H1 (cell line): ENCODE measurements at regions not wholly inside any gene's neighbourhood (a gene's known extent, or its start where the extent isn't known, plus 50 kb on each side); places are given as distances from the start of the nearest gene placed in this dataset.
"Not testable (repeated sequence)": the region's sequence is repeated elsewhere in the genome, so short reads cannot be mapped to it uniquely, and the experiment has no call there.

Experiments
- CTCF ChIA-PET: fragments of 300-600 bp; sonication (Branson Sonifier 250); formaldehyde crosslinking; loops from one replicate; lab custom pipeline; 2021; ENCODE audit not compliant: partially characterized antibody; lab: Charles Lee
- POLR2A ChIA-PET: fragments of 300-600 bp; sonication (Branson Sonifier 250); formaldehyde crosslinking; loops from one replicate; lab custom pipeline; 2021; ENCODE audit warnings: inconsistent platforms; ENCODE audit not compliant: partially characterized antibody; lab: Charles Lee
- DNase-seq, 2 experiments: peaks; one replicate each; pipeline versions ENCODE4 v3.0.0 to v3.0.0-alpha.2; 2010 to 2022; ENCODE audit warnings: low spot score in 2 of 2, low read depth in 1 of 2, mixed read lengths in 1 of 2
- FAIRE-seq: peaks from 2 replicates; lab custom pipeline; 2011; peaks lifted over from hg19 to GRCh38; lab: Jason Lieb, UNC
- H2AFZ ChIP-seq: 2 replicates; pipeline ENCODE4 v1.8.1; 2012; ENCODE audit warnings: low read length, inconsistent platforms
- H2AK5ac ChIP-seq: 2 replicates; pipeline ENCODE4 v1.6.1; 2013; ENCODE audit warnings: low read depth, low read length
- H2BK120ac ChIP-seq: replicated peaks from 2 replicates; pipeline ENCODE3; 2013; ENCODE audit warnings: low read depth, low read length, inconsistent platforms
- H2BK12ac ChIP-seq: 2 replicates; pipeline ENCODE4 v1.6.1; 2013; ENCODE audit warnings: low read depth, low read length
- H2BK15ac ChIP-seq: 2 replicates; pipeline ENCODE4 v1.6.1; 2013; ENCODE audit warnings: low read length
- H2BK20ac ChIP-seq: 2 replicates; pipeline ENCODE4 v1.6.1; 2013; ENCODE audit warnings: low read length
- H2BK5ac ChIP-seq: 2 replicates; pipeline ENCODE4 v1.6.1; 2013; ENCODE audit warnings: low read depth, low read length
- H3K14ac ChIP-seq: 2 replicates; pipeline ENCODE4 v1.6.1; 2013; ENCODE audit warnings: inconsistent platforms; ENCODE audit not compliant: insufficient read length
- H3K18ac ChIP-seq: 2 replicates; pipeline ENCODE4 v1.6.1; 2013; ENCODE audit warnings: low read length; ENCODE audit errors: extremely low read depth
- H3K23ac ChIP-seq: 2 replicates; pipeline ENCODE4 v1.6.1; 2013; ENCODE audit warnings: inconsistent platforms; ENCODE audit not compliant: insufficient read length
- H3K23me2 ChIP-seq: 2 replicates; pipeline ENCODE4 v1.6.1; 2013; ENCODE audit warnings: low read depth, low read length
- H3K27ac ChIP-seq: 2 replicates; pipeline ENCODE4 v1.6.1; 2011; ENCODE audit warnings: low read depth, low read length, inconsistent platforms
- H3K27me3 ChIP-seq, 4 experiments: replicated peaks in 1 of 4; 1 replicate in 1 of 4; 2 replicates in 3 of 4; pipeline versions ENCODE4 v1.6.1 to v1.8.1; 2011 to 2013; ENCODE audit warnings: low read length in 3 of 4, mild to moderate bottlenecking in 3 of 4, inconsistent platforms in 2 of 4, mixed read lengths in 2 of 4, moderate library complexity in 1 of 4; ENCODE audit not compliant: control insufficient read depth in 3 of 4, insufficient read depth in 3 of 4; ENCODE audit errors: extremely low read depth in 1 of 4
- H3K36me3 ChIP-seq, 4 experiments: 2 replicates each; pipeline versions ENCODE4 v1.6.1 to v1.8.1; 2011 to 2013; ENCODE audit warnings: mild to moderate bottlenecking in 4 of 4, low read length in 3 of 4, moderate library complexity in 2 of 4, control low read depth in 1 of 4, inconsistent platforms in 1 of 4; ENCODE audit not compliant: insufficient read depth in 4 of 4, control insufficient read depth in 2 of 4
- H3K4ac ChIP-seq: replicated peaks from 2 replicates; pipeline ENCODE3; 2013; ENCODE audit warnings: low read length, low read depth, mixed read lengths, inconsistent platforms; ENCODE audit not compliant: insufficient read length
- H3K4me1 ChIP-seq, 4 experiments: replicated peaks in 1 of 4; 1 replicate in 1 of 4; 2 replicates in 3 of 4; pipeline versions ENCODE4 v1.6.1 to v1.8.1; 2011 to 2013; ENCODE audit warnings: low read length in 3 of 4, inconsistent platforms in 2 of 4, mixed read lengths in 1 of 4; ENCODE audit not compliant: insufficient read depth in 4 of 4, control insufficient read depth in 3 of 4
- H3K4me2 ChIP-seq, 2 experiments: 2 replicates each; pipeline versions ENCODE4 v1.6.1 to v1.8.1; 2011 to 2013; ENCODE audit warnings: low read depth in 2 of 2, low read length in 2 of 2, control low read depth in 1 of 2, inconsistent platforms in 1 of 2, mild to moderate bottlenecking in 1 of 2; ENCODE audit not compliant: insufficient read depth in 1 of 2
- H3K4me3 ChIP-seq, 4 experiments: fragments of 200-600, 300-600 bp in 1 of 4; sonication (generic), shearing (Covaris generic), sonication (Bioruptor Twin) in 1 of 4; 2 replicates each; pipeline versions ENCODE4 v1.5.1 to v1.8.1; 2011 to 2016; ENCODE audit warnings: low read length in 4 of 4, low read depth in 3 of 4, control low read depth in 2 of 4, inconsistent platforms in 2 of 4, mild to moderate bottlenecking in 2 of 4, mixed read lengths in 1 of 4, moderate library complexity in 1 of 4; ENCODE audit not compliant: insufficient read depth in 2 of 4; ENCODE audit errors: extremely low read depth in 1 of 4
- H3K56ac ChIP-seq: replicated peaks from 2 replicates; pipeline ENCODE3; 2013; ENCODE audit warnings: low read depth, mild to moderate bottlenecking, mixed read lengths, low read length, inconsistent platforms; ENCODE audit not compliant: insufficient read length
- H3K79me1 ChIP-seq: 2 replicates; pipeline ENCODE4 v1.6.1; 2013; ENCODE audit warnings: low read depth, low read length, control low read depth
- H3K79me2 ChIP-seq, 2 experiments: 2 replicates each; pipeline versions ENCODE4 v1.6.1 to v1.8.1; 2012 to 2013; ENCODE audit warnings: low read length in 2 of 2, mild to moderate bottlenecking in 2 of 2, inconsistent platforms in 1 of 2; ENCODE audit not compliant: insufficient read depth in 2 of 2, control insufficient read depth in 1 of 2
- H3K9ac ChIP-seq, 4 experiments: replicated peaks in 1 of 4; 1 replicate in 1 of 4; 2 replicates in 3 of 4; pipeline versions ENCODE4 v1.6.1 to v1.8.1; 2011 to 2013; ENCODE audit warnings: low read depth in 3 of 4, low read length in 3 of 4, control low read depth in 2 of 4, mild to moderate bottlenecking in 2 of 4, moderate library complexity in 2 of 4, inconsistent platforms in 1 of 4; ENCODE audit errors: extremely low read depth in 1 of 4
- H3K9me3 ChIP-seq, 2 experiments: 2 replicates each; pipeline versions ENCODE4 v1.6.1 to v1.8.1; 2012 to 2013; ENCODE audit warnings: mild to moderate bottlenecking in 2 of 2, moderate library complexity in 2 of 2, control low read depth in 1 of 2, inconsistent platforms in 1 of 2, low read depth in 1 of 2, low read length in 1 of 2, mixed read lengths in 1 of 2; ENCODE audit not compliant: insufficient read depth in 2 of 2
- H4K20me1 ChIP-seq, 2 experiments: replicated peaks in 1 of 2; 2 replicates each; pipeline versions ENCODE3 to v1.8.1; 2011 to 2013; ENCODE audit warnings: inconsistent platforms in 2 of 2, low read length in 2 of 2, mild to moderate bottlenecking in 1 of 2; ENCODE audit not compliant: insufficient read depth in 2 of 2, control insufficient read depth in 1 of 2
- H4K5ac ChIP-seq: 2 replicates; pipeline ENCODE4 v1.6.1; 2013; ENCODE audit warnings: low read length, low read depth, mixed read lengths, inconsistent platforms; ENCODE audit not compliant: insufficient read length
- H4K8ac ChIP-seq: 2 replicates; pipeline ENCODE4 v1.8.0; 2013; ENCODE audit warnings: mild to moderate bottlenecking, moderate library complexity, low read length, inconsistent platforms; ENCODE audit not compliant: insufficient read depth; ENCODE audit errors: extremely low read depth
- H4K91ac ChIP-seq: replicated peaks from 2 replicates; pipeline ENCODE3; 2013; ENCODE audit warnings: low read length, mixed read lengths, inconsistent platforms; ENCODE audit not compliant: insufficient read length
- WGBS, 2 experiments: shearing (Covaris generic) in 1 of 2; methylation state at CpG; one replicate each; pipeline versions ENCODE4 v1.1.6 to v1.1.7; 2013 to 2015; ENCODE audit warnings: low lambda C conversion rate in 2 of 2, mixed read lengths in 2 of 2, inconsistent platforms in 1 of 2, low coverage in 1 of 2, missing lambda C conversion rate in 1 of 2; ENCODE audit not compliant: insufficient replicate concordance in 2 of 2, insufficient coverage in 1 of 2, insufficient read length in 1 of 2; ENCODE audit errors: extremely low coverage in 1 of 2, missing lambda C conversion rate in 1 of 2; 5-methylcytosine and 5-hydroxymethylcytosine counted together

GRCh38 chr21:6530655-6531054, 3990.7 kb upstream of the TPTE start:
- H3K4ac ChIP-seq, H4K5ac ChIP-seq, H3K4me1 ChIP-seq, H4K8ac ChIP-seq, H2BK15ac ChIP-seq, H3K4me2 ChIP-seq, H3K9me3 ChIP-seq, DNase-seq, FAIRE-seq, H2BK5ac ChIP-seq, H3K14ac ChIP-seq, H3K56ac ChIP-seq, H2AFZ ChIP-seq, H3K27me3 ChIP-seq, H2BK20ac ChIP-seq, POLR2A ChIA-PET, H3K9ac ChIP-seq, H3K79me1 ChIP-seq, H2AK5ac ChIP-seq, H3K23me2 ChIP-seq, H3K79me2 ChIP-seq, H3K27ac ChIP-seq, H4K91ac ChIP-seq, CTCF ChIA-PET, H2BK120ac ChIP-seq, H3K4me3 ChIP-seq, H3K23ac ChIP-seq, H2BK12ac ChIP-seq, H3K18ac ChIP-seq, H3K36me3 ChIP-seq, H4K20me1 ChIP-seq: not testable (repeated sequence)
- no CpG with 5 or more reads among the region's 8 CpGs for WGBS, 2 experiments

- H4K5ac ChIP-seq, H3K4ac ChIP-seq, H2BK20ac ChIP-seq, H2BK5ac ChIP-seq, H3K56ac ChIP-seq, POLR2A ChIA-PET, H4K8ac ChIP-seq, CTCF ChIA-PET, H3K27me3 ChIP-seq, H3K27ac ChIP-seq, H3K4me2 ChIP-seq, H3K18ac ChIP-seq, H3K9me3 ChIP-seq, H3K4me1 ChIP-seq, FAIRE-seq, H3K23ac ChIP-seq, H2AK5ac ChIP-seq, H4K91ac ChIP-seq, H3K79me2 ChIP-seq, DNase-seq, H3K36me3 ChIP-seq, H3K9ac ChIP-seq, H2BK12ac ChIP-seq, H2AFZ ChIP-seq, H4K20me1 ChIP-seq, H3K14ac ChIP-seq, H3K4me3 ChIP-seq, H2BK120ac ChIP-seq, H3K79me1 ChIP-seq, H3K23me2 ChIP-seq, H2BK15ac ChIP-seq: not testable (repeated sequence)
- no CpG with 5 or more reads among the region's 25 CpGs for WGBS, 2 experiments
These were observed 3988.1 kb upstream of the TPTE start for GRCh38 chr21:6533261-6533660.
